T follicular helper cell (primary cell): ENCODE measurements at regions not wholly inside any gene's neighbourhood (a gene's known extent, or its start where the extent isn't known, plus 50 kb on each side); places are given as distances from the start of the nearest gene placed in this dataset.
"Not testable (repeated sequence)": the region's sequence is repeated elsewhere in the genome, so short reads cannot be mapped to it uniquely, and the experiment has no call there.

ENCODE experiments used
- DNase-seq: peaks from one replicate; pipeline ENCODE4 v3.0.0-alpha.2; 2020; ENCODE audit warnings: low read depth

DNA sequence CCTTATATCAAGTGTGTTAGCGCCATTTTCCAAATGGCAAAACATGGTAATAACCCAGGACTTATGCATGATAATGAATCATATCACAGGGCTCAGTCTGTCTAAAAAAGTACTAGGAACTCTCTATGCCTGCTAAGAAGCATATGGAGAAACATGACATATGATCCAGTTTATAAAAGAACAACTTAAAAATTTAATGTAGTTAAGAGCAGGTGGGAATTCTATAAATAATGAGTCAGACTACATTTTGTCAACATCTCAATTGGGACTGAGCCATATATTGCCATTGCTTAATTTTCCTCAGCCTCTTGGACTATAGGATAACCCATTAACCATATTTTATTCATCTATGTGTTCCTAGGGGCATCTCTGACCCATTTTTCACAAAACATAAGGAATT lies 360.4 kb upstream of the AGA start:
- no peak for DNase-seq

DNA sequence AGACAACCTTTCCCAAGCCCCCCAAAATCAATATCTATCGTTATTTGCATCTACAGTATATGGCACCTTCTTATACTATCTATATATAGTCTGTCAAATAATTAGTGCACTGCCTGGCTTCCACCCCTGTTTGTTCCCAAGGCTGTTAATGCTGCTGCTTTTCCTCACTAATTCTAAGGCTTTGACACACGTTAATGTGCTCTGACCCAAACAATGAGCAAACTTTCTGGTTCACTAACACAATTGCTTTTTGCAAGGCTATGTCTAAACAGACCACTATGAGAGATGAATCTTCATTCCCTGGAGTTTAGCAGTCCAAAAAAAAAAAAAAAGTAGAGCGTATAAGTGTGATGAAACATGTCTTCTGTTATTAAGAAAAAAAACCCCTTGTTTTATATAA lies 360.9 kb upstream of the AGA start:
- no peak for DNase-seq

DNA sequence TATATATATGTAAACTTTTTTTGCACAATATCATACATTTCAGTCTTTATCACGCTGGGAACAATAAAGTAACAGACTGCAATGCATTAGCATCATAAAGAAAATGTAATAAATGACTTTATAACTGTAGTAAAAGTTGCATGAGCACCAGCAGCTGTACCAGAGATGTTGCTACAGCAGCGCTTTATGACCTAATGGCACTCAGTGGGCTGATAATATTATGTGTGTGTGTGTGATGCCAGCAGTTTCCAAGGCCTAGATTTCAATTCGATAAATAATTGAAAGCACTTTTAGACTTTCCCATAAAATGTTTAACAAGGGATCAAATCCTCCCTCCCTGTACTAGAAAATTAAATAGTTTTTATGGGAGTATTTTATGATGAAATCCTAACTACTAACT lies 367.6 kb upstream of the AGA start:
- DNase-seq: no peak

DNA sequence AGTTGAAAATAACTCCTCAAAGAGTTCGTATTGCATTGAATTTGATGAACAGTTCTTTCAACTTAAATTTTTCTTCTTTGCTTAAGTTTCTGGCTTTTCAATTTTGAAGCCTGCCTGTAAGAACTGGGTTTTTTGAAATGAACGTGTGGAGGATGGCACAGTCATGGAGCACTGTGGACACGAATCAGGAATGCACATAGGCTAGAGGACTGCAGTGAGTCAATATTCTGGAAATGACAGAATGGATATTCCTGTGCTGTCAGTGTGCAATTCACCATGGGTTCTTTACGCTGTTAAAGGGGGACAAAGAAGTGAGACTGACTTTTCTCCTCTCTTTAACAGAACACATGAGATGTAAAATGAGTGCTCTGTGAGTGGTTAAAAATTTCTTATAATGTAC lies 368.0 kb upstream of the AGA start:
- no peak for DNase-seq

DNA sequence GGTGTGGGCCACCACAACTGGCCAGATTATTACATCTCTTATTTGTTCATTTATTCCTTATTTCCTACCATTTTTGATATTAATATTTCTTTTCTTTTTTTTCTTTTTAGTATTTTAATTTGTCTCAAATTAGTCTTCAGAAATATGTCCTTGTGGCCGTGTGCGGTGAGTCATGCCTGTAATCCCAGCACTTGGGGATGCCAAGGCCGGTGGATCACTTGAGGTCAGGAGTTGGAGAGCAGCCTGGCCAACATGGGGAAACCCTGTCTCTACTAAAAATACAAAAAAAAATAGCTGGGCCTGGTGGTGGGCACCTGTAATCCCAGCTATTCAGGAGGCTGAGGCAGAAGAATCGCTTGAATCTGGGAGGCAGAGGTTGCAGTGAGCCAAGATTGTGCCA lies 376.2 kb upstream of the AGA start:
- DNase-seq: not testable (repeated sequence)

DNA sequence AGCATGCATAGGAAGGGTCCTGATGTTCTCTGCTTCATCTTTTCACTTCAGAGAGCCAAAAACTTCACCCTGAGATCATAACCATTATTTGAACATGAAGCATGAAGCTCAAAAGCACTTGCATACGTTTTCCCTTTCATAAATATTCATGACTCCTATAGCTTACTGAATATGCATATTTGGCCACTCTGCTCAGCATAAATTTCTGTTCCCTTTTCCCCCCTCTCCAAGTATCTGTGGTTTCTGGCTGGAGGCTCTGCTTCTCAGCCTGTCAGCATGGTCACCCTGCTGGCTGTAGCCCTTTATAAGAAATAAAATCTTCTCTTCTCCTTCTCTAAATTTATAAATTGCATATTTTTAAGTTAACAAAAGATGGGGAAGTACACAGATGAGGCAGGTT lies 384.7 kb upstream of the AGA start:
- DNase-seq: no peak

DNA sequence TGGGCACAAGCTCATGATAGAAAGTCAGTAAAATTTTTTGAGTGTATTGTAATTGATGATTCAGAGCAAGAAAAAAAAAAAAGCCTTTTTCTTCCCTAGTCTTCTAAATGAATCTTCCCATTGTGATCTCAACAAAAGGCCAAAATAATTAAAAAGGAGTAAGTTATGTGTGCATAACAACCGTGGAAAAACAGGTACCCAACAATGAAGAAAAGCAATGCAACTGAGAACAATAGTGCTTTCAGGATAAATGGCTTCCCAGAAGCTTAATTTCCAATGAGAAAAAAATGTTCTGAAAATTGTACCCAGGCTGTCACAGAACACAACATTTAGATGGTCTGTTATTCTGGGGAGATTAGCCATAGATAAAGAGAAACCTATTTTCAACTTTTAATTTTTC lies 399.0 kb upstream of the AGA start:
- DNase-seq: no peak

DNA sequence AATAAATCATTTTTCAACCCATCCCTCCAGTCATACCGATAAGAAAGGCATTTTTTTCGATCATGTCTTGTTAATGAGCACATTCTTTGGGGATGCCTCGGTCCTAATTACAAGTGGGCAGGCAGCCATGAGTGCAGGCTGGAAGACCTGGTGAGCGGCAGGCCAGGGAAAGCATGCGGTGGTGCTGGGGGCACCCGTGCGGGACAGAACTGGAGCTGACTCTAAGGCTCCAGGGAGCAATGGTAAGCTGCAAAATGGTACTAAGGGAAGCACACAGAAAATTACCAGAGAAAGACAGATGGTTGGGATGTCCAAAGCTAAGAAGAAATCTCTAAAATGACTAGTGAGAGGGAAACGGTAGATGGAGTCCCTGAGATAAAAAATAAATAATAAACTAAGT lies 411.0 kb upstream of the AGA start:
- no peak for DNase-seq

DNA sequence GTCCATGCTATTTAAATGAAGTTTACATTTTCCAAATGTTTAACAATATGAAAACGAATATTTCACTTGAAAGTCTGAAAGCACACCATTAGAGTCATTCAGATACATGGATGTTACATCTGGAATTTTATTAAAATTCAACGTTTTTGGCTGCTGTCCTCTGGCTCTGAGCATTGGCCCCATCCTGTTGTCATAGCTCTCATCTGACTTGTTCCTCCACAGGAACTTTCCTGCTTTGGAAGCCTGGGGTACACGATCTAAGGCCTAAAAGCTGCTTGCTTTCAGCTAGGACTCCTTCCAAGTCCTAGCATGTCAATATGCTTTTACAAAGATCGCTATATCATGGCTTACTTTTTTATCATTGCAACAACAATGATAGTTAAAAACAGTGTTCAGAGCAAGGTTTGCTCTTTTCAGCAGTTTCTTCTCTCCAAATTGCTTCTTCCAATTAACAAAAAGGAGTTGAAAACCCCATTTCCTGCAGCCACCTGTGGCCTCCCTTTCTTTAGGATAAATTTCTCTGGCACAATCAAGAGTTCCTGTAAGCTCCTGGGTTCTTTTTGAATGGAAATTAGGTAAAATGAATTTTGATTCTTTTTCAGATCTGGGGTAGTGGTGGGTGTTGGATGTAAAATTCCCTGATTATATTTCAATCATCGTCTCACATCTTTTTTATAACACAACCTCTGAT lies 413.4 kb upstream of the AGA start:
- DNase-seq: no peak

DNA sequence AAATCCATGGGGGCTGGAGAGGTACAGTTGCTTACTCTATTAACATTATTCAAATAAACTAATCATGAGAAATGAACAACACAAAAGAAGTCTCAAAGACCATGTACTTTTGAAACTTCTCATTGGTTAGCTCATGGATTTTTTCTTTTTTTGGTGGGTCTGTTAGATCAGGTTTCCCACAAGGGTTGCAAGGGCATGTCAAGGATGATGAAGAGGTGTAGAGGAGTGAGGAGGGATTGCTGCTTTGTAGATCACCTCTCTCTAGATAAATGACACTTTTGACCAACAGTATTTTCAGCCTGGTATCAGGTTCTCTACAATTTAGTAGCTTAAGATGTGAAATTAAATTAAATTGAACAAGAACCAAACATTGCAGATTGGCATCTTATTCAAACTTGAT lies 417.9 kb upstream of the AGA start:
- no peak for DNase-seq

DNA sequence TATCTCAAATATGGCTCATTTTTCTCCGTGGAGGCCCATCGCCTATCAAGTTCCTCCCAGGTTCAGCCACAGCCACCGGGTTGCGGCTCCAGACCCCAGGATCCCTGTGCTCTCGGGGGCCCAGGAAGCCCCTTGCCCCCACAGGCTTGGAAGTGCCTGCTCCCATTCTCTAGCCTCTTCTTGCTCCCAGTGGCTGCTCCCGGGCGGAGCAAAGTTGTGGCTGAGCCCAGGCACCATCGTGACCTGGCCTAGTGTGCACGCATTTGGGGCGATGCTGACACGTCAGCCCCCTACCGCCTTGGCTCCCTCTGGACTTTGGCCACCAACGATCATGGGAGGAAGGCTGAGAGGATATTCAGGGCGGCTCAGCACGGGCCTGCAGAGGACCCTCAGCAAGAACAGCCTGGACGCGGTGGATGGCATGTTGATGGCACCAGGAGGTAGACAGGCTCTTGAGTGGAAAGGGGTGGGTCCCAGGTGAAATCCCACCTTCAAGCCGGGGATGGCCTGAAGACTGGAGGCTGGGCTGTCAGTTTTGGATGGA lies 419.4 kb upstream of the AGA start:
- no peak for DNase-seq

DNA sequence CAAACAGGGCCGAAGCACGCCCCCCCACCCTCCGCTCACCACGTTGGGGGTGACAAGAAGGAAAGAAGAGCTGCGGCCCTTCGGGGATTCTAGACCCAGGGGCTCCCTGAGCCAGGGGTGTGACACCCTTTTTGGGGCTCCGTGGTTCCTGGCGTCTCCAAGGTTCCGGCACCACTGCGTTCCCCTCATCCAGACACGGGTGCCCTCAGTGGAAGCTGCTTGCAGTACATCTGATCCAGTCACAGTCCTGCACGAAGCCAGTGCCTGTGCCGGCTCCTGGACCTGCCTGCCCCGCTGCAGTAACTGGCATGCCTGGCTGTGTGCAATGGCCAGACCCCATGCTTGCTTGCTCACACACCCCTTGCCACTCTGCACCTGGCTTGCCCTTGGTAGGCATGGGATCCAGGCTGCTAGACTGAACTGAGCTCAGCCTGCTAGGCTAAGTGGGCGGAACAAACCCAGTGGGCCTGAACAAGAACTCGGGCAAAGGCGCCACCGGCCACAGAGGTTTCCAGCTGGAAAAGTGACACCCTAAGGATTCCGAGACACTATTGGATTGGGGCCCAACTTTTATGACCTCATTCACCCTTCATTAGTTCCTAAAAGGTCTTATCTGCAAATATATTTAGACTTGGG lies 420.4 kb upstream of the AGA start:
- DNase-seq: no peak

DNA sequence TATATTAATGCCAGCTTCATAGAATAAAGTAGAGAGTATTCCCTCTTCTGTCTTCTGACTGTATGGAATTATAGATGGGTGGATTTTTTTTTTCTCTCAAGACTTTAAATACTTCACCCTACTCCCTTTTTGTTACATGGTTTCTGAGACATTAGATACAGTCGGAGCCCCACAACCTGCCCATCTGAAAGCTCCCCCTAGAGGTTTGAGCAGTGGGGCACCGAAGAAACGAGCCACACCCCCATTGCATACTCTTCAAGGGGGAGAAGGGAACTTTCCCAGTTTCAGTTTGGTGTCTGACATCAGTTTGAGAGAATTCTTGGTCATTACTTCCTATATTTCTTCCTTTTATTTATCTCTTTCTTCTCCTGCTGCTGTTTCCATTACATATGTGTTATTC lies 437.6 kb upstream of the AGA start:
- DNase-seq: no peak

DNA sequence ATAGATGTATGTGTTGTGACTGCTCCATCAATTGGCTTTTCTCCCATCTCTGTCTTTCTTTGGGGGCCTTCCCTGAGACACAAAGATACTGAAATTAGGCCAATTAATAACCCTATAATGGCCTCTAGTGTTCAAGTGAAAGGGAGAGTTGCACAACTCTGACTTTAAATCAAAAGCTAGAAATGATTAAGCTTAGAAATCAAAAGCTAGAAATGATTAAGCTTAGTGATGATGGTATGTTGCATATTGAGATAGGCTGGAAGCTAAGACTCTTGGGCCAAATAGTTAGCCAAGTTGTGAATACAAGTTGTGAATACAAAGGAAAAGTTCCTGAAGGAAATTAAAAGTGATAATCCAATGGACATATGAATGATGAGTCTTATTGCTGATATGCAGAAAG lies 452.9 kb upstream of the AGA start:
- DNase-seq: no peak

DNA sequence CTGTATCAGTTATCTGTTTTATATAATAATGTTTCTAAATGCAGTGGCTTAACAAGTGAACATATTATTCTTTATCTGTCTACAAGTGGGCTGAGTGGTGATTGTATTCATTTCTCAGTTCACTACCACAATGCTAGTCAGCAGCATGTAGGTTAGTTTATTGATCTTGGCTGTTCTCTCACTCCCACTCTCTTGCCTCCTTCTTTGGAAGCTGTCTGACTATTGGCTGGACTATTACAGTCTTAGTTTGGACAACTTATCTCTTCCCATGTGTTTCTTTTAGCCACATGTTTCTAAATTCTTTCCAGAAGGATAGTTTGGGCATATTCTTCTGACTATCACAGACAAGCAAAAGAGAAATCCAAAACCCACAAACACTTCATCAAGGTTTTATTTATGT lies 459.5 kb upstream of the AGA start:
- DNase-seq: no peak

DNA sequence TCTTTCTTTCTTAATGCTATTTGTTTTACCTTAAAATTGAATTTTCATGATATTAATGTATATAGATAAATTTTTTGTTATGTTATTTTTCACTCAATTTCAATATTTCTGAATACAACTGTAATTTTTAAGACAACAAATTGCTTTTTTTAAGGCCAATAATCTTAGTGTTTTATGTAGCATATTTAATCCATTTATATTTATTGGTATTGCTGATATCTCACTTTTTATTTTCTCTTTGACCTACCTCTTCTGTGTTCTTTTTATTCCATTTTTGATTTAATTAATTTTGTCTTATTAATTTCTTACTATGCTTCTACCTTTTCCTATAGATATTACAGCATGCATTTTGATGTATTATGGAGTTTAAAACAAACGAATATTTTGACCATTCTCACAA lies 460.1 kb upstream of the AGA start:
- DNase-seq: no peak

DNA sequence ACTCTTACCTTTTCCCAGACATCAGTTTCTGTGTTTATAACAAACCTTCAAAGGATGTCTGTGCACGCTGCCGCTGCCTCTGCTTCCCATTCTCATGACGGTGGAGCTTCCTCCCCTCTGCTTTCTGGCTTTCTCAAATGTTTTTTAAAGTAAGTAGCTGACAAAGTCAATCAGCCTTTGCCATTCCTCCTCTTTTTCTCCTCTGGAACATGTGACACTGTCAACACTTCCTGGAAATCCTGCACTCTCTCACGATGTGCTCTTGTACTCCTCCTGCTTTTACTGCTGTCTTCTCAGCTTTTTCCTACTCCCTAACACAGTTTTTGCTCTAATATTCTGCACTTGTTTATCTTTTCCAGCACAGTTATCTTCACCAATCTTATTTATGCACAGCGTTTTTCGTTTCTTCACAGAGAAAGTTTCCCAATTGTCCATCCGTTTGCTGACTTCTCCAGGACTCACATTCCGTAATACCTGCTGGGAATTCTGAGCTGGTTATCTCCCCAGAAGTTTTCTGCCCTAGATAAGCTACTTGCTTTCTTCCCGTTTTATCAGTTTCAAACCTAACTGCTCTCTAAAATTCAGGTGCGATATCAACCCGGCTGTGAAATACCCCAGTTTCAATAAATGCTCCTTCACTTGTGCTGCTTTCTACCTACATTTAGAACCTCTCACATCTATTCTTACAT lies 465.6 kb upstream of the AGA start:
- no peak for DNase-seq

DNA sequence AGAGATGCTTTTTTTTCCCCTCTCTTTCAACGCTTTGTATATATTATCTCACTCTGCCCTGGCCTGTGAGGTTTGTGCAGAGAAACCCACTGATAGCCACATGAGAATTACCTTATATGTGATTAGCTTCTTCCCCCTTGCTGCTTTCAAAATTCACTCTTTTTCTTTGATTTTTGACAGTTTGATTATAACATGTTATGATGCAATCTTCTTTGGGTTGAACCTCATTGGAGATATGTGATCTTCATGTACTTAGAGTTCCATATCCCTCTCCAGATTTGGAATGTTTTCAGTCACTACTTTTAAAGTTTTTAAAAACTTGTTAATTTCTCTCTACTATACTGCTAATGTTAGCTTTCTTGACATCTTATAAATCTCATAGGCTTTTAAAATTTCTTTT lies 479.5 kb upstream of the AGA start:
- no peak for DNase-seq

DNA sequence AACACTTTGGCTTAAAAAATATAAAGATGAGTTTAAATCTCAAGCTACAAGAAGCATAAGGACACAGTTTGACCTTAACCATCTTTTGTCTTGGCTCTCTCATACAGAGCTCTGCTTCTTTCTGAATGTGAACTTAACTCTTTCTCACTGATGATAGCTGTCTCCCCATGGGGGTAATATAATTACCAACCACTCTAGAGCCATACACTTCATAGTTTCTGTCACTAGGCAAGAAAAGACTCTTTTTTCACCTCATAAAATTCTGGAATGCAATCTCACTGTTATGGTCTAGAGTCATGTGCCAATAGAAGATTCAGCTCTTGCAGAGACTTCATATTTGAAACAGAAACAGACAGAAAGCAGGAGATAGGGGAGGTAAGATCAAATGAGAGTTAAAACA lies 481.7 kb upstream of the AGA start:
- no peak for DNase-seq

DNA sequence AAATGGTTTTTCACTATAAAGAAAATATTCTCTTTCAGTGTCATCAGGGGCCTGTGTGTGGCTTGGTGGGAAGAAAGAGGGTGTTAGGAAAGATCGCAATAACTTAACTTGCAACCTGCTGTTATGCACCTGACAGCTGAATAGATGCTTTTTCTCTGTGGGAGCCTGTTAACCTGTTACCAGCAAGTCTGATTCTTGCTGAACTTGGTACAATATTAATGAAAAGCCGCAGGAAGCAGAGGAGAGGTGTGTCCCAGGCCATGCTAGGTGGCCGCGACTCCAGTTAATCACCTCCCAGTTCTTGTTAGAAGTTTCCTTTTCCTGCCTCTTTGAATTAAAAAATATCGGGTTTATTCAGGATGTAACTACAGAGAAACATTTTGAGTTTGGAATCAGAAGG lies 494.8 kb upstream of the AGA start:
- DNase-seq: no peak

DNA sequence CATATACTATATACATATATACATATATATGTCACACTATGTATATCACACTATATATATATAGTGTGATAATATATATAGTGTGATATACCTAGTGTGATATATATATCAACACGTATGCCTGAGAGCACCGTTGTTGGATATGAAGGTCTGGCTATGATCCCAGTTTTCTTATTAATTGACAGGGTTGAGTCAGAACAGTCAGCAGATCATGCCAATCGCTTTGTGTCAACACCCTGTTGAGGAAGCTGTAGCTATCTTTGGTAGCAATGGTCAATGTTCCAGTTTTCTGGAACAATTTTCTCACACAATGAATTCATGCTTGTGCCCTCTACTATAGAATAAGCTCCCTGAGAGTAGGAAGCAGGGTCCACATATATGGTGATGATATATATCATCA lies 496.0 kb upstream of the AGA start:
- DNase-seq: no peak

DNA sequence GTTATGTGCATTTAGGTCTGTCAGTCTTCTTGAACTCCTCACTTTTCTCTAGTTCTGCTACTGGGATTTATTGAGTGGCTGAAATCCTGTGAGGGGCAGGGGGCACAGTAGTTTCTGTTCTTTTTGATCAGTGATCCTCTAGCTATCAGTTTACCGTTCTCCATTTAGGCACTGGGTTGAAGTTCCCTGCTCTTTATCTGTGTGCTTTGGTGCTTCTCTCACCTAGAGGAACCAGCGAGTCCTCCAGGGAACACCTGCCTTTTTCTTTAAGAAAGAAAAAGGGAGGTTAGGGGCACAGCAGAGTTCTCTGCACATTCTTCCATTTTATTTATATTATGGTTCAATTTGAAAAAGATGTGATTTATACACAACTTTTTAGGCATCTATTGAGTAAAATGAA lies 503.0 kb upstream of the AGA start:
- no peak for DNase-seq

DNA sequence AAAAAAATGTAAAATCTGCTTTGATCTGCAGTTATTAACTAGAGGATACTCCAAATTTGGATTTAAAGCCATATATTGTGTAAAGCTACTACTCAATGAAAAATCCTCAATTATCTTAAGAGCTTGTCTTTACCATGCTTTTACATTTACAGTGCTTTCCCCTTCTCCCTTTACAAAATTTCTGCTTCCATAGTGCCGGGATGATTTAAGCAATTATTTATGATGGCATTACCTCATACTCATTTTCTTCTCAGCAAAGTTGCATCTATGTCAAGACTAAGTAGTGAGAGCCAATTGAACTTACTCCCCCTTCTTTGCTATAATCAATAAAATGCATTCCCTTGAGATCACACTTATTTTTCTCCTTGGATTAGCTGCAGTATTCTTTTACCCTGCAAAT lies 505.4 kb upstream of the AGA start:
- no peak for DNase-seq
